PC-3 (cell line): ENCODE measurements at regions not wholly inside any gene's neighbourhood (a gene's known extent, or its start where the extent isn't known, plus 50 kb on each side); places are given as distances from the start of the nearest gene placed in this dataset.
A peak's percentile ranks its signal among the peaks of the same experiment; 100 is the strongest.

Source experiments
- ATAC-seq: fragments of 200-7000 bp; cut with Tn5 transposase; 2 replicates; pipeline ENCODE4 v1.9.1; 2020; ENCODE audit warnings: mild to moderate bottlenecking, moderate library complexity
- BruUV-seq: library from RNA; stranded (reverse); fragments of 400-500 nt; replicated peaks from 2 replicates; lab custom pipeline; 2021; lab: Mats Ljungman, UMichigan
- CTCF ChIA-PET: fragments of 300-600 bp; sonication (Branson Sonifier 250); formaldehyde crosslinking; loops from one replicate; lab custom pipeline; 2022; ENCODE audit warnings: antibody characterized with exemption; lab: Charles Lee
- POLR2A ChIA-PET: fragments of 300-600 bp; sonication (Branson Sonifier 250); formaldehyde crosslinking; loops from one replicate; lab custom pipeline; 2022; ENCODE audit warnings: antibody characterized with exemption; ENCODE audit not compliant: unreplicated experiment; lab: Charles Lee
- DNase-seq: peaks from one replicate; pipeline ENCODE4 v3.0.0-alpha.2; 2015
- H2AFZ ChIP-seq: fragments of 300-600 bp; sonication (generic); 2 replicates; pipeline ENCODE4 v1.6.0; 2016; ENCODE audit warnings: antibody characterized with exemption, low read length
- H3F3A ChIP-seq: fragments of 300-600 bp; sonication (generic); one replicate; pipeline ENCODE4 v1.6.0; 2017; ENCODE audit warnings: antibody characterized with exemption, low read length, control low read depth, mild to moderate bottlenecking; ENCODE audit not compliant: unreplicated experiment
- H3K27ac ChIP-seq: fragments of 300-600 bp; sonication (generic); 2 replicates; pipeline ENCODE4 v1.5.1; 2016; ENCODE audit warnings: mild to moderate bottlenecking, low read length
- H3K27me3 ChIP-seq: fragments of 300-600 bp; sonication (generic); 2 replicates; pipeline ENCODE4 v1.6.1; 2016; ENCODE audit warnings: low read length, mixed read lengths
- H3K36me3 ChIP-seq: fragments of 300-600 bp; sonication (generic); 2 replicates; pipeline ENCODE4 v1.6.1; 2016; ENCODE audit warnings: low read depth, mixed run types, low read length, mixed read lengths
- H3K4me1 ChIP-seq: fragments of 300-600 bp; sonication (generic); 2 replicates; pipeline ENCODE4 v1.5.1; 2016; ENCODE audit warnings: low read length; ENCODE audit not compliant: insufficient read depth
- H3K4me2 ChIP-seq: fragments of 300-600 bp; sonication (generic); 2 replicates; pipeline ENCODE4 v1.6.0; 2016; ENCODE audit warnings: low read length
- H3K4me3 ChIP-seq: fragments of 300-600 bp; sonication (generic); 2 replicates; pipeline ENCODE4 v1.5.1; 2016; ENCODE audit warnings: mild to moderate bottlenecking, low read length, mixed read lengths
- H3K79me2 ChIP-seq: fragments of 300-600 bp; sonication (generic); 2 replicates; pipeline ENCODE4 v1.6.1; 2017; ENCODE audit warnings: low read length, mixed read lengths
- H3K9ac ChIP-seq: fragments of 300-600 bp; sonication (generic); 2 replicates; pipeline ENCODE4 v1.6.0; 2016; ENCODE audit warnings: mild to moderate bottlenecking, low read length
- H3K9me2 ChIP-seq: fragments of 300-600 bp; sonication (generic); replicated peaks from 2 replicates; pipeline ENCODE4 v1.6.1; 2016; ENCODE audit warnings: mixed run types, low read length, mixed read lengths
- H3K9me3 ChIP-seq: fragments of 300-600 bp; sonication (generic); 2 replicates; pipeline ENCODE4 v1.6.1; 2016; ENCODE audit warnings: low read length, mixed read lengths
- H4K20me1 ChIP-seq: fragments of 300-600 bp; sonication (generic); 2 replicates; pipeline ENCODE4 v1.6.1; 2016; ENCODE audit warnings: low read length, mixed read lengths
- EZH2 ChIP-seq: fragments of 300-600 bp; sonication (generic); IDR thresholded peaks from one replicate; pipeline ENCODE4 v1.6.1; 2017; ENCODE audit warnings: antibody characterized with exemption, mild to moderate bottlenecking, low read length; ENCODE audit not compliant: unreplicated experiment
- EZH2phosphoT487 ChIP-seq: fragments of 300-600 bp; sonication (generic); IDR thresholded peaks from 2 replicates; pipeline ENCODE4 v1.6.1; 2018; ENCODE audit warnings: mild to moderate bottlenecking, antibody characterized with exemption, low read length, borderline replicate concordance
- intact Hi-C: fragments of 100-400 bp; cut with micrococcal nuclease; formaldehyde crosslinking; loops from 2 replicates; pipeline ENCODE4 v1.9.0; 2023
- TF ChIP-seq, protein P1 (sequence below): fragments of 300-600 bp; sonication (generic); conservative IDR thresholded peaks from 2 replicates; pipeline ENCODE4 v1.5.1; 2017; ENCODE audit warnings: antibody characterized with exemption, low read depth, mild to moderate bottlenecking, low read length

DNA sequence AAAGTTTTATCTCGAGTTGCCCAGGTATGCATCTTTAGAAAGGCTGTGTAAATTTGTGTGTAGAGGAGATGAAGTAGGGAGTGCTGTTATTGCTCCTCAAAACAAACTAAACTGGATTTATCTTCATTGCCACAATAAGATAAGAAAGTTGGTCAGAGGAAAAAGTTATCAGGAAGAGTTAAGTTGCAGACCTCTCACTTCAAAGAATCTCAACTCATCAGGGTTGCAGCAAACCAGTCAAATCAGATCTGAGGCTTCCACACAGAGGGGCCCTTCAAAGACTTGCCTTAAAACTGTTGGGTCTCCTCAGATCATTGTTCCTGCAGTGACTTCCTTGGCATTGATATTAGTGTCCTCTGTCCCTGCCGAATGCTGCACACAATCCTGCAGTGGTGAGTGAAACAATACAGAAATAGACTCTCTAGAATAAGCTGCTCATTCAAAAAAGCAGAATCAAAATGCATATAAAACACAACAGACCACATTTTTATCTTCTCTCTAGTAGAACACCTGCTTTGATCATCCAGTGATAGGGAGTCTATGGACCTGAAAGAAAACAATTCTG is 191.2 kb upstream of the CBLB start:
- no peaks in the 10 kb centered on the region for H3K4me1 ChIP-seq
- no peak for ATAC-seq
- intact Hi-C loops = no loop called here
- ChIA-PET CTCF (no interaction called here), POLR2A (no interaction called here)
- H3K9me2 ChIP-seq = no peaks in the 10 kb centered on the region
- H3K9ac ChIP-seq = no peak overlapping the region
- DNase-seq = no peak
- no peaks in the 10 kb centered on the region for H3K27me3 ChIP-seq
- no peak for TF ChIP-seq EZH2phosphoT487
- no peak for TF ChIP-seq EZH2
- TF ChIP-seq, protein P1, sequence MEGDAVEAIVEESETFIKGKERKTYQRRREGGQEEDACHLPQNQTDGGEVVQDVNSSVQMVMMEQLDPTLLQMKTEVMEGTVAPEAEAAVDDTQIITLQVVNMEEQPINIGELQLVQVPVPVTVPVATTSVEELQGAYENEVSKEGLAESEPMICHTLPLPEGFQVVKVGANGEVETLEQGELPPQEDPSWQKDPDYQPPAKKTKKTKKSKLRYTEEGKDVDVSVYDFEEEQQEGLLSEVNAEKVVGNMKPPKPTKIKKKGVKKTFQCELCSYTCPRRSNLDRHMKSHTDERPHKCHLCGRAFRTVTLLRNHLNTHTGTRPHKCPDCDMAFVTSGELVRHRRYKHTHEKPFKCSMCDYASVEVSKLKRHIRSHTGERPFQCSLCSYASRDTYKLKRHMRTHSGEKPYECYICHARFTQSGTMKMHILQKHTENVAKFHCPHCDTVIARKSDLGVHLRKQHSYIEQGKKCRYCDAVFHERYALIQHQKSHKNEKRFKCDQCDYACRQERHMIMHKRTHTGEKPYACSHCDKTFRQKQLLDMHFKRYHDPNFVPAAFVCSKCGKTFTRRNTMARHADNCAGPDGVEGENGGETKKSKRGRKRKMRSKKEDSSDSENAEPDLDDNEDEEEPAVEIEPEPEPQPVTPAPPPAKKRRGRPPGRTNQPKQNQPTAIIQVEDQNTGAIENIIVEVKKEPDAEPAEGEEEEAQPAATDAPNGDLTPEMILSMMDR = no peak
- no peak overlapping the region for H3K27ac ChIP-seq
- H3K79me2 ChIP-seq = no peaks in the 10 kb centered on the region
- H3K36me3 ChIP-seq = no peaks in the 10 kb centered on the region
- H3K4me2 ChIP-seq = no peak overlapping the region
- no TSS peak for BruUV-seq
- H2AFZ ChIP-seq = no peak overlapping the region
- 0 out of 2 replicates have a peak, but pooled peaks cover 6% of the 10 kb centered on the region for H3K9me3 ChIP-seq
- H3F3A ChIP-seq = no peaks in the 10 kb centered on the region
- H3K4me3 ChIP-seq = no peak overlapping the region
- no peaks in the 10 kb centered on the region for H4K20me1 ChIP-seq

DNA sequence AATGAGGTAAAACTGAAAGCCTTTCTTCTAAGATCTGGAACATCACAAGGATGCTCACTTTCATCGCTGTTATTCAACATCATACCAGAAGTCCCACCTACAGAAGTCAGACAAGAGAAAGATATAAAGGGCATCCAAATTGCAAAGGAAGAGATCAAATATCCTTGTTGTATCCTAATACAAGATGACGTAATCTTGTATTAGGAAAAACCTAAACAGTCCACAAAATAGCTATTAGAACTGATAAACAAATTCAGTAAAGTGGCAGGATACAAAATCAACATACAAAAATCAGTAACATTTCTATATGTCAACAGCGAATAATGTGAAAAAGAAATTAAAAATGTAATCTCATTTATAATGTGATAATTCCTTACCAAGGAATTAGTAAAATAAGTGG is 195.1 kb upstream of the CBLB start:
- no peak for DNase-seq
- Histone ChIP-seq H3K4me3 (no peak overlapping the region), H3K4me2 (no peak overlapping the region), H3F3A (no peaks in the 10 kb centered on the region), H3K27me3 (no peaks in the 10 kb centered on the region), H2AFZ (no peak overlapping the region), H3K36me3 (no peaks in the 10 kb centered on the region), H3K4me1 (no peaks in the 10 kb centered on the region), H3K79me2 (no peaks in the 10 kb centered on the region), H4K20me1 (no peaks in the 10 kb centered on the region), H3K9me3 (0 out of 2 replicates have a peak, but pooled peaks cover 6% of the 10 kb centered on the region), H3K27ac (no peak overlapping the region), H3K9me2 (no peaks in the 10 kb centered on the region), H3K9ac (no peak overlapping the region)
- ATAC-seq = no peak
- TF ChIP-seq, protein P1 = no peak
- TF ChIP-seq EZH2 (no peak), EZH2phosphoT487 (no peak)
- POLR2A ChIA-PET = no interaction called here
- CTCF ChIA-PET = no interaction called here
- intact Hi-C loops = no loop called here
- BruUV-seq = no TSS peak

DNA sequence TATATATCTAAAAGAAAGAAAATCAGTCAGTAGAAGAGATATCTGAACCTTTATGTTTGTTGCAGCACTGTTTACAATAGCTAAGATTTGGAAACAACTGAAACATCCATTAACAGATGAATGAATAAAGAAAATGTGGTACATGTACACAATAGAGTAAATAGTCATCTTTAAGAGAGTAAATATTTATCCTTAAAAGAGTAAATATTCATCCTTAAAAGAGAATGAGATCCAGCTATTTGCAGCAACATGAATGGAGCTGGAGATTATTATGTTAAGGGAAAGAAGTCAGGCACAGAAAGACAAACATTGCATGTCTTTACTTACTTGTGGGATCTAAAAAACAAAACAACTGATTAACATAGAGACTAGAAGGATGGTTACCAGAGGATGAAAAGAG is 197.0 kb upstream of the CBLB start:
- no peak overlapping the region for H3K9ac ChIP-seq
- no peaks in the 10 kb centered on the region for H3K9me2 ChIP-seq
- no peak overlapping the region for H3K4me3 ChIP-seq
- no peak overlapping the region for H3K4me2 ChIP-seq
- no peaks in the 10 kb centered on the region for H3K27me3 ChIP-seq
- no peaks in the 10 kb centered on the region for H3K79me2 ChIP-seq
- no peaks in the 10 kb centered on the region for H3K4me1 ChIP-seq
- no peaks in the 10 kb centered on the region for H4K20me1 ChIP-seq
- no peaks in the 10 kb centered on the region for H3K36me3 ChIP-seq
- CTCF ChIA-PET = no interaction called here
- ATAC-seq (peak; percentile 38), DNase-seq (no peak)
- intact Hi-C loops = no loop called here
- TF ChIP-seq, protein P1 = no peak
- TF ChIP-seq EZH2 = no peak
- no peak for TF ChIP-seq EZH2phosphoT487
- POLR2A ChIA-PET = interaction anchor here (0.7 kb wide), 1 partner anchor 55 kb away, joined by 7 read pairs; no protein-coding TSS in a partner anchor
- no peak overlapping the region for H2AFZ ChIP-seq
- no peak overlapping the region for H3K27ac ChIP-seq
- no peaks in the 10 kb centered on the region for H3F3A ChIP-seq
- 0 out of 2 replicates have a peak, but pooled peaks cover 6% of the 10 kb centered on the region for H3K9me3 ChIP-seq
- no TSS peak for BruUV-seq
